H54 (cell line): ENCODE measurements at regions not wholly inside any gene's neighbourhood (a gene's known extent, or its start where the extent isn't known, plus 50 kb on each side); places are given as distances from the start of the nearest gene placed in this dataset.
"Not testable (repeated sequence)": the region's sequence is repeated elsewhere in the genome, so short reads cannot be mapped to it uniquely, and the experiment has no call there.

ENCODE experiments used
- DNase-seq: peaks from one replicate; pipeline ENCODE4 v3.0.0; 2011; ENCODE audit warnings: low spot score, mixed read lengths; ENCODE audit not compliant: insufficient read length
- FAIRE-seq: peaks from 3 replicates; lab custom pipeline; 2011; peaks lifted over from hg19 to GRCh38; lab: Jason Lieb, UNC
- POLR2A ChIP-seq: IDR thresholded peaks from 2 replicates; pipeline ENCODE4 v1.6.1; 2011; ENCODE audit warnings: low read depth, mild to moderate bottlenecking, low read length

GRCh38 chr6:14589175-14589574 lies 471.6 kb downstream of the CD83 start:
- FAIRE-seq, result no peak
- DNase-seq, result no peak
- TF ChIP-seq POLR2A, result no peak

GRCh38 chr6:14590586-14590985 lies 473.0 kb downstream of the CD83 start:
- FAIRE-seq (no peak), DNase-seq (no peak)
- TF ChIP-seq POLR2A, result no peak

DNA sequence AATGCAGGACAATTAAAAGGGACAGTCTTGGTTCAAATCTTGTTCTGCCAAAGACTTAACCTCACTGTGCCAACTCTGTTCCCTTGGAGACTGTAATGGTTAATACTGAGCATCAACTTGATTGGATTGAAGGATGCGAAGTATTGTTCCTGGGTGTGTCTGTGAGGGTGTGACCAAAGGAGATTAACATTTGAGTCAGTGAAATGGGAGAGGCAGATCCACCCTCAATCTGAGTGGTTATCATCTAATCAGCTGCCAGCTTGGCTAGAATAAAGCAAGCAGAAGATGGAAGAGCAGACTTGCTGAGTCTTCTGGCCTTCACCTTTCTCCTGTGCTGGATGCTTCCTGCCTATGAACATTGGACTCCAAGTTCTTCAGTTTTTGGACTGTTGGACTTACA lies 474.4 kb downstream of the CD83 start:
- TF ChIP-seq POLR2A, result no peak
- DNase-seq, result no peak
- FAIRE-seq, result no peak

GRCh38 chr6:14593286-14593685 lies 475.7 kb downstream of the CD83 start:
- DNase-seq (no peak), FAIRE-seq (no peak)
- TF ChIP-seq POLR2A, result no peak

- no peak for FAIRE-seq
- no peak for TF ChIP-seq POLR2A
Measured at GRCh38 chr6:14595751-14596150, 478.2 kb downstream of the CD83 start.

GRCh38 chr6:14596410-14596809 lies 478.8 kb downstream of the CD83 start:
- FAIRE-seq (no peak), DNase-seq (no peak)
- no peak for TF ChIP-seq POLR2A

More at GRCh38 chr6:14595751-14596150, 478.2 kb downstream of the CD83 start:
- no peak for DNase-seq

GRCh38 chr6:14597090-14597489 lies 479.5 kb downstream of the CD83 start:
- no peak for DNase-seq
- TF ChIP-seq POLR2A, result no peak
- no peak for FAIRE-seq

DNA sequence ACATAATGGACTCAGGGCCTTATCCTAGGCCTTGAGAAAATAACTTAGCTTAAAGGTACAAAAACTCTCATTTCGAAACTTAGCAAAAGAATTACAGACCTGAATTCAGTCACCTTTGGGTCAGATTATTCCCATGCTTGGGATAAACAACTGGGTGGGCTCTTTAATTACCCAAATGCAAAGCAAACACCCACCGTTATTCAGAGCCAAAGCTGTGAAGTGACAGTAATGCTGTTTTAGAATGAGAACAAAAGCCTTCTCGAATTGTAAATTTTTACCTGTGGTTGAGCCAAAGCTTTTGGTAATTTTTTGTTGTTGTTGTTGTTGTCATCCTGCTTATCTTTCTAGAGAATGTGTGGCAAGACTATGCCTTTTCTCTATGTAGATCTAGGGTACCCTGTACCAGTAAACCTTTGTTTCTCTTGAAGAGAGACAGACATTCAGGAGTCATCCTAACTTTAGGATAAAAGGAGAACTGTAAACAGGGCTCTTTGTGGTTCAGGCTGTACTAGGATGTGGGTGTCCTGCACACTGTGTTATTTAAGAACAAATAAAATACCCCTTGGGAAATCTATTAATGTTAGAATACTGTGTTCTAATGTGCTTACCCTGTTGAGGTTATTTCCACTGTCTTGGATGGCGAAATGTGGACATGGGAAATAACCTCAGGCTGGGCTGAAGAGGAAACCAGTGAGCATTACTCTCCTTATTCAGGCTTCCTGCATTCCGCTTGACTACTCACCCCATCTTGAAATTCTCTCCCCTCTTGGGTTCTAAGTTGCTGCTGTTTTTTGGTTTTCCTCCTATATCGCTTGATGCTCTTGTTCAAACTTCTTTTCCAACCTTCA lies 480.7 kb downstream of the CD83 start:
- FAIRE-seq, result no peak
- no peak for TF ChIP-seq POLR2A

DNA sequence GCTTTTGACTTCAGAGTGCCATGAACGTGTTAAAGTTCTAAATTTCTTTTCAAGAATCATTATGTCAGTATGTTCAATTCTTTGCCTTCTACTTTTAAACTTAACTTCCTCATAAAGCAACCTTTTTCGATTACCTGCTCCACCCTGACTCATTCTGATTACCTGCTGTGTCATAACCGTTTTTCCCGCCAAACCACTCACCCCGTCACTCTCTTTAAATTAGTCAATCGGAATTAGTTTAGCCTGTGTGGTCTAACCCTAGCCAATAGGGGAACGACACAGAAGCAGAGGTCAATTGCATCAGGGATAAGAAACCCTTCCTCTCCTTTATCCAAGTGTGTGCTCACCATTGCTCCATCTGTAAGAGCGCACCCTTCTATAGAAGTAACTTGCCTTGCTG lies 482.7 kb downstream of the CD83 start:
- DNase-seq, FAIRE-seq: not testable (repeated sequence)

More for the DNA sequence above, 480.7 kb downstream of the CD83 start:
- DNase-seq, result no peak

DNA sequence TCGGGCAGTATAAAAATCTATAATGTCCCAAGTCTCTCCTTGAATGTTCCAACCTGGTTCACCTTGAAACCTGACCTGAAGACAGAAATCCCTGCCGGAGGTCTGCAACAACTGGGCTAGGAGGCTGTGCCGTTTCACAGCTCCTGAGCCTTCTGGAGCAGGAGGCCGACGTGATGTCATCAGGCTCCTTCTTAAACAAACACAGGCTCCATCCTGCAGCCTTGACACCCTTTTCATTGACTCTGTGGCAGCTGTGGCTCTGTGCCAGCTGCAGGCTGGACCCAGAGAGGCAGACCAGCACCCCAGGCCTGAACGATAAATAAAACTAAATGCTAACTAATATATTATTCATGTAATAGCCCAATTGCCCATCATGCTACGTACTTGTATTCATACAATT lies 483.9 kb downstream of the CD83 start:
- no peak for DNase-seq
- TF ChIP-seq POLR2A, result no peak
- no peak for FAIRE-seq

DNA sequence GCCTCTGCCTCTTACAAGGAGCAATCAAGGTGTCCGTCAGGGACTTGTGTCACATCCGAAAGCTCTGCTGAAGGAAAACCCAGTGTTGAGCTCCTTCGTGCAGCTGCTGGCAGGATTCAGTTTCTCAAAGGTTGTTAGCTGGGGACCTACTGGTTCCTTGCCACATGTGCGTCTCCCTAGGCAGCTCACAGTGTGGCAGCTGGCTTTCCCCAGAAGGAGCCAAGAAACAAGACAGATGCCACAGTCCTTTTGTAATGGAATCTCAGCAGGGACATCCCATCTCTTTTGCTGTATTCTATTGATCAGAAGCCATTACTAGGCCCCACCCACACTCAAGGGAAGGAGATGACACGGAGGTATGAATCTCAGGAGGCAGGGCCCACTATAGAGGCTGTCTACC lies 488.8 kb downstream of the CD83 start:
- FAIRE-seq (no peak), DNase-seq (no peak)
- TF ChIP-seq POLR2A, result no peak

- no peak for FAIRE-seq
- no peak for DNase-seq
- TF ChIP-seq POLR2A, result no peak
Measured at GRCh38 chr6:14610141-14610540, 492.6 kb downstream of the CD83 start.

- FAIRE-seq (no peak), DNase-seq (peak; percentile 18)
- TF ChIP-seq POLR2A, result no peak
Measured at GRCh38 chr6:14612016-14612980, 494.7 kb downstream of the CD83 start.

GRCh38 chr6:14614631-14615030 lies 497.1 kb downstream of the CD83 start:
- DNase-seq (no peak), FAIRE-seq (no peak)
- no peak for TF ChIP-seq POLR2A

GRCh38 chr6:14616656-14617055 lies 499.1 kb downstream of the CD83 start:
- FAIRE-seq, result no peak
- DNase-seq, result no peak
- TF ChIP-seq POLR2A, result no peak
